ENCODE measurements at regions not wholly inside any gene's neighbourhood (a gene's known extent, or its start where the extent isn't known, plus 50 kb on each side); places are given as distances from the start of the nearest gene placed in this dataset.

DNA sequence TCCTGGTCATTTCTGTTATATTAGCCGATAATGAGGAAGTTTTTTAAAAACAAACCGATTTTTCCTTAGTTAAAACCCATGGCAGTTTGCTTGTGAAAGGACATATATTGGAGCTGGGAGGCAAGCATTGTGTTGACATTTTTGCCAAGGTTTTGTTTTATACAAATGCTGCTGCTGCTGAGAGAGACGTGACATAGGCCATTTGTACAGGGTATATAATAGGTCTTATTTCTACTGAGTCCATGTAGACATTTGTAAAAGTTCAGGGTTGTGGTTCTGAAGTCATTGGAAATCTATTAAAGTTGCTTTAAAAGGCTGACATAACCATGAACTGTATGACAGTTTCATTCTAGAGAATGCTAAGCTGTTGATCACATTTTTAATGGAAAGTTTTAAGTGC, 424.0 kb upstream of the FANCL start:
- no peak overlapping the region for H3K27ac ChIP-seq (ENCODE audit: low read length)
- in situ Hi-C loops (cut with HindIII; ENCODE audit: low pct_unique_long_range_greater_than_20kb, low sequenced_read_pairs) (no loop called here), intact Hi-C loops (cut with micrococcal nuclease; ENCODE audit: unreplicated experiment) (no loop called here)
- H3K27me3 ChIP-seq (ENCODE audit: control insufficient read depth, insufficient read depth, low read length): no peaks in the 10 kb centered on the region
- no peak for DNase-seq (ENCODE audit: low read depth, low spot score)
- H3K4me3 ChIP-seq (ENCODE audit: low read depth in 2 of 2, low read length in 2 of 2): no peak overlapping the region
- ChIA-PET POLR2A (interaction anchor here (0.7 kb wide), 1 partner anchor 590 kb away, joined by 3 read pairs; no protein-coding TSS in a partner anchor), CTCF (no interaction called here)
- no TSS peak for BruUV-seq (replicated peaks)
- no peak for ATAC-seq
- TF ChIP-seq, protein P1, sequence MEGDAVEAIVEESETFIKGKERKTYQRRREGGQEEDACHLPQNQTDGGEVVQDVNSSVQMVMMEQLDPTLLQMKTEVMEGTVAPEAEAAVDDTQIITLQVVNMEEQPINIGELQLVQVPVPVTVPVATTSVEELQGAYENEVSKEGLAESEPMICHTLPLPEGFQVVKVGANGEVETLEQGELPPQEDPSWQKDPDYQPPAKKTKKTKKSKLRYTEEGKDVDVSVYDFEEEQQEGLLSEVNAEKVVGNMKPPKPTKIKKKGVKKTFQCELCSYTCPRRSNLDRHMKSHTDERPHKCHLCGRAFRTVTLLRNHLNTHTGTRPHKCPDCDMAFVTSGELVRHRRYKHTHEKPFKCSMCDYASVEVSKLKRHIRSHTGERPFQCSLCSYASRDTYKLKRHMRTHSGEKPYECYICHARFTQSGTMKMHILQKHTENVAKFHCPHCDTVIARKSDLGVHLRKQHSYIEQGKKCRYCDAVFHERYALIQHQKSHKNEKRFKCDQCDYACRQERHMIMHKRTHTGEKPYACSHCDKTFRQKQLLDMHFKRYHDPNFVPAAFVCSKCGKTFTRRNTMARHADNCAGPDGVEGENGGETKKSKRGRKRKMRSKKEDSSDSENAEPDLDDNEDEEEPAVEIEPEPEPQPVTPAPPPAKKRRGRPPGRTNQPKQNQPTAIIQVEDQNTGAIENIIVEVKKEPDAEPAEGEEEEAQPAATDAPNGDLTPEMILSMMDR (IDR thresholded peaks at IDR 0.05): no peak
- no peak for TF ChIP-seq POLR2AphosphoS5 (IDR thresholded peaks at IDR 0.05; ENCODE audit: low read depth, low read length)
- TF ChIP-seq SIN3A (IDR thresholded peaks at IDR 0.05; ENCODE audit: borderline replicate concordance, insufficient read depth, low read depth, low read length): no peak
- TF ChIP-seq TCF7L2 (IDR thresholded peaks at IDR 0.05; ENCODE audit: low read depth, low read length): no peak
- TF ChIP-seq, protein P2, sequence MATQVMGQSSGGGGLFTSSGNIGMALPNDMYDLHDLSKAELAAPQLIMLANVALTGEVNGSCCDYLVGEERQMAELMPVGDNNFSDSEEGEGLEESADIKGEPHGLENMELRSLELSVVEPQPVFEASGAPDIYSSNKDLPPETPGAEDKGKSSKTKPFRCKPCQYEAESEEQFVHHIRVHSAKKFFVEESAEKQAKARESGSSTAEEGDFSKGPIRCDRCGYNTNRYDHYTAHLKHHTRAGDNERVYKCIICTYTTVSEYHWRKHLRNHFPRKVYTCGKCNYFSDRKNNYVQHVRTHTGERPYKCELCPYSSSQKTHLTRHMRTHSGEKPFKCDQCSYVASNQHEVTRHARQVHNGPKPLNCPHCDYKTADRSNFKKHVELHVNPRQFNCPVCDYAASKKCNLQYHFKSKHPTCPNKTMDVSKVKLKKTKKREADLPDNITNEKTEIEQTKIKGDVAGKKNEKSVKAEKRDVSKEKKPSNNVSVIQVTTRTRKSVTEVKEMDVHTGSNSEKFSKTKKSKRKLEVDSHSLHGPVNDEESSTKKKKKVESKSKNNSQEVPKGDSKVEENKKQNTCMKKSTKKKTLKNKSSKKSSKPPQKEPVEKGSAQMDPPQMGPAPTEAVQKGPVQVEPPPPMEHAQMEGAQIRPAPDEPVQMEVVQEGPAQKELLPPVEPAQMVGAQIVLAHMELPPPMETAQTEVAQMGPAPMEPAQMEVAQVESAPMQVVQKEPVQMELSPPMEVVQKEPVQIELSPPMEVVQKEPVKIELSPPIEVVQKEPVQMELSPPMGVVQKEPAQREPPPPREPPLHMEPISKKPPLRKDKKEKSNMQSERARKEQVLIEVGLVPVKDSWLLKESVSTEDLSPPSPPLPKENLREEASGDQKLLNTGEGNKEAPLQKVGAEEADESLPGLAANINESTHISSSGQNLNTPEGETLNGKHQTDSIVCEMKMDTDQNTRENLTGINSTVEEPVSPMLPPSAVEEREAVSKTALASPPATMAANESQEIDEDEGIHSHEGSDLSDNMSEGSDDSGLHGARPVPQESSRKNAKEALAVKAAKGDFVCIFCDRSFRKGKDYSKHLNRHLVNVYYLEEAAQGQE (IDR thresholded peaks at IDR 0.05; ENCODE audit: insufficient read depth in 1 of 2, low read depth in 2 of 2, low read length in 1 of 2): no peak
- no peaks in the 10 kb centered on the region for H3K4me1 ChIP-seq (ENCODE audit: control insufficient read depth, insufficient read depth, low read length)
- no peaks in the 10 kb centered on the region for H3K36me3 ChIP-seq (ENCODE audit: control insufficient read depth, insufficient read depth, low read length)
- no peaks in the 10 kb centered on the region for H3K9me3 ChIP-seq (ENCODE audit: control insufficient read depth, insufficient read depth, low read depth, low read length)

DNA sequence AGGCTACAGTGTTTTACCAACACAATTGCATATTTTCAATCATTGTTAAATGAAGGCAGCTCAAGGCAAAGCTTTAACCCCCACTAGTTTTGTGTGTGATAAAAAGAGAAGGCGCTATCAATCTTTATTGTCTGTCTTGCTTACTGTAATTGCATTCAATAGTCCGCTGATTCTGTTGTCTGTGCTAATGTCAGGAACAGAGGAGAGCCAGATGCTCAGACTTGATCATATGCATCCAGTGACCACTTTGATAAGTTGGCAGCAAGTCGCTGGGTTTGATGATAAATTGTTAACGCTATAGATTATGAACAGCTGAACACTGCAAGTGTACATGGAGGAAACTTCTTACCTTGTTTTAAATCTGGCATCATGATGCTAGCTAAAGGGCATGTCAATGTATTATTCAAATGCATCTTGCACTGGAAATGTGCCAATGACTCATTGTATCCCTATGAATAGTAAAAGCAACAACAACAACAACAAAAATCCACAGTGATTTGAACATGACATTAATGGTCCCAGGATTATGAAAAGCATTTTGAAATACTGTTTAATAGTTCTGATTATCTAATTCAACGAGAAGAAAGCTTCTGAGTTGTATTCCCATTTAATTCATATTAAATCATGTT, 423.5 kb upstream of the FANCL start:
- ChIA-PET POLR2A (interaction anchor here (0.7 kb wide), 1 partner anchor 590 kb away, joined by 3 read pairs; no protein-coding TSS in a partner anchor), CTCF (interaction anchor here (0.5 kb wide), 1 partner anchor 87 kb away, joined by 3 read pairs; no protein-coding TSS in a partner anchor)
- no TSS peak for BruUV-seq (replicated peaks)
- in situ Hi-C loops (cut with HindIII; ENCODE audit: low pct_unique_long_range_greater_than_20kb, low sequenced_read_pairs) (no loop called here), intact Hi-C loops (cut with micrococcal nuclease; ENCODE audit: unreplicated experiment) (no loop called here)
- no peak for TF ChIP-seq SIN3A (IDR thresholded peaks at IDR 0.05; ENCODE audit: borderline replicate concordance, insufficient read depth, low read depth, low read length)
- no peak for TF ChIP-seq TCF7L2 (IDR thresholded peaks at IDR 0.05; ENCODE audit: low read depth, low read length)
- TF ChIP-seq, protein P2 (IDR thresholded peaks at IDR 0.05; ENCODE audit: insufficient read depth in 1 of 2, low read depth in 2 of 2, low read length in 1 of 2): no peak
- TF ChIP-seq, protein P1 (IDR thresholded peaks at IDR 0.05): no peak
- TF ChIP-seq POLR2AphosphoS5 (IDR thresholded peaks at IDR 0.05; ENCODE audit: low read depth, low read length): no peak
- no peaks in the 10 kb centered on the region for H3K4me1 ChIP-seq (ENCODE audit: control insufficient read depth, insufficient read depth, low read length)
- ATAC-seq (no peak), DNase-seq (ENCODE audit: low read depth, low spot score) (no peak)
- H3K36me3 ChIP-seq (ENCODE audit: control insufficient read depth, insufficient read depth, low read length): no peaks in the 10 kb centered on the region
- H3K27me3 ChIP-seq (ENCODE audit: control insufficient read depth, insufficient read depth, low read length): no peaks in the 10 kb centered on the region
- H3K27ac ChIP-seq (ENCODE audit: low read length): no peak overlapping the region
- no peaks in the 10 kb centered on the region for H3K9me3 ChIP-seq (ENCODE audit: control insufficient read depth, insufficient read depth, low read depth, low read length)
- no peak overlapping the region for H3K4me3 ChIP-seq (ENCODE audit: low read depth in 2 of 2, low read length in 2 of 2)
